ENCODE measurements at regions not wholly inside any gene's neighbourhood (a gene's known extent, or its start where the extent isn't known, plus 50 kb on each side); places are given as distances from the start of the nearest gene placed in this dataset.
"Not testable (repeated sequence)": the region's sequence is repeated elsewhere in the genome, so short reads cannot be mapped to it uniquely, and the experiment has no call there.

GRCh38 chr14:45786266-45786665, 533.3 kb upstream of the MIS18BP1 start:
- Histone ChIP-seq H3K4me1 (no peaks in the 10 kb centered on the region), H3K27ac (no peak overlapping the region), H3K27me3 (no peaks in the 10 kb centered on the region), H3K9me3 (no peaks in the 10 kb centered on the region), H3K4me3 (replicated peaks in 1 of 3) (no peak overlapping the region), H3K36me3 (no peaks in the 10 kb centered on the region)
- intact Hi-C loops (cut with DNase I): no loop called here
- TF ChIP-seq POLR2A (IDR thresholded peaks at IDR 0.05) (no peak), CTCF (IDR thresholded peaks at IDR 0.05) (no peak)
- DNase-seq: no peak
- 81 to 90% methylated on average over 1 of the region's 1 CpG for WGBS, 2 donors

GRCh38 chr14:45785240-45785639, 532.2 kb upstream of the MIS18BP1 start:
- WGBS, 2 donors: 77 to 78% methylated on average over 1 of the region's 1 CpG
- no peaks in the 10 kb centered on the region for H3K4me1 ChIP-seq
- no peak overlapping the region for H3K27ac ChIP-seq
- H3K4me3 ChIP-seq (replicated peaks in 1 of 3): no peak overlapping the region
- H3K36me3 ChIP-seq: no peaks in the 10 kb centered on the region
- intact Hi-C loops (cut with DNase I): no loop called here
- H3K27me3 ChIP-seq: no peaks in the 10 kb centered on the region
- TF ChIP-seq POLR2A (IDR thresholded peaks at IDR 0.05) (no peak), CTCF (IDR thresholded peaks at IDR 0.05) (no peak)
- DNase-seq: no peak
- no peaks in the 10 kb centered on the region for H3K9me3 ChIP-seq

GRCh38 chr14:45766247-45766646, 513.2 kb upstream of the MIS18BP1 start:
- WGBS, 2 donors: 93 to 96% methylated on average over 2 of the region's 2 CpGs
- no peaks in the 10 kb centered on the region for H3K36me3 ChIP-seq
- H3K4me1 ChIP-seq: peaks cover 0 to 6% of the 10 kb centered on the region in 2 donors
- TF ChIP-seq CTCF (IDR thresholded peaks at IDR 0.05) (no peak), POLR2A (IDR thresholded peaks at IDR 0.05) (no peak)
- intact Hi-C loops (cut with DNase I): no loop called here
- H3K27me3 ChIP-seq: no peaks in the 10 kb centered on the region
- H3K4me3 ChIP-seq (replicated peaks in 1 of 3): no peak overlapping the region
- H3K27ac ChIP-seq: no peak overlapping the region
- no peaks in the 10 kb centered on the region for H3K9me3 ChIP-seq
- no peak for DNase-seq

- H3K27me3 ChIP-seq: no peaks in the 10 kb centered on the region
- no peak overlapping the region for H3K4me3 ChIP-seq (replicated peaks in 1 of 3)
- no peaks in the 10 kb centered on the region for H3K36me3 ChIP-seq
- peaks cover 0 to 3% of the 10 kb centered on the region in 2 donors for H3K4me1 ChIP-seq
- no peak for DNase-seq
- WGBS, 2 donors: 87 to 89% methylated on average over 4 of the region's 4 CpGs
- intact Hi-C loops (cut with DNase I): no loop called here
- TF ChIP-seq CTCF (IDR thresholded peaks at IDR 0.05) (no peak), POLR2A (IDR thresholded peaks at IDR 0.05) (no peak)
- H3K27ac ChIP-seq: no peak overlapping the region
- no peaks in the 10 kb centered on the region for H3K9me3 ChIP-seq
Observed at GRCh38 chr14:45757655-45758054, 504.7 kb upstream of the MIS18BP1 start.

- H3K4me3 ChIP-seq (replicated peaks in 1 of 3); H3K27me3 ChIP-seq; H3K36me3 ChIP-seq; H3K27ac ChIP-seq; intact Hi-C loops (cut with DNase I); H3K9me3 ChIP-seq; DNase-seq; H3K4me1 ChIP-seq: not testable (repeated sequence)
- 69 to 81% methylated on average over 2 of the region's 2 CpGs for WGBS, 2 donors
Observed at GRCh38 chr14:45756412-45756811, 503.4 kb upstream of the MIS18BP1 start.

- WGBS, 2 donors: 74 to 77% methylated on average over 5 of the region's 5 CpGs
- intact Hi-C loops (cut with DNase I): no loop called here
- no peak for DNase-seq
- Histone ChIP-seq H3K27me3 (no peaks in the 10 kb centered on the region), H3K36me3 (no peaks in the 10 kb centered on the region), H3K4me3 (replicated peaks in 1 of 3) (no peak overlapping the region), H3K4me1 (no peaks in the 10 kb centered on the region), H3K27ac (no peak overlapping the region), H3K9me3 (no peaks in the 10 kb centered on the region)
- TF ChIP-seq POLR2A (IDR thresholded peaks at IDR 0.05) (no peak), CTCF (IDR thresholded peaks at IDR 0.05) (no peak)
Observed at GRCh38 chr14:45743884-45744283, 490.9 kb upstream of the MIS18BP1 start.

Measured in thyroid gland (tissue), 4 donors.